IPS-NIHi7 (cell line): ENCODE measurements at regions not wholly inside any gene's neighbourhood (a gene's known extent, or its start where the extent isn't known, plus 50 kb on each side); places are given as distances from the start of the nearest gene placed in this dataset.
"Not testable (repeated sequence)": the region's sequence is repeated elsewhere in the genome, so short reads cannot be mapped to it uniquely, and the experiment has no call there.

Experiments used
- DNase-seq: peaks from one replicate; pipeline ENCODE4 v3.0.0; 2012; ENCODE audit warnings: mixed read lengths; ENCODE audit errors: extremely low spot score

- no peak for DNase-seq
Observed at GRCh38 chr11:87878373-87878825, 296.8 kb downstream of the RAB38 start.

GRCh38 chr11:87871056-87871455, 304.2 kb downstream of the RAB38 start:
- DNase-seq, result peak; percentile 15

- no peak for DNase-seq
Observed at GRCh38 chr11:87870086-87870485, 305.2 kb downstream of the RAB38 start.

- no peak for DNase-seq
Observed at GRCh38 chr11:87866951-87867350, 308.3 kb downstream of the RAB38 start.

GRCh38 chr11:87861030-87861429, 314.2 kb downstream of the RAB38 start:
- no peak for DNase-seq

GRCh38 chr11:87859636-87860035, 315.6 kb downstream of the RAB38 start:
- DNase-seq, result no peak

- no peak for DNase-seq
Observed at GRCh38 chr11:87851827-87852226, 323.4 kb downstream of the RAB38 start.

- DNase-seq, result no peak
Observed at GRCh38 chr11:87851234-87851633, 324.0 kb downstream of the RAB38 start.

GRCh38 chr11:87849216-87849615, 326.0 kb downstream of the RAB38 start:
- DNase-seq, result no peak

GRCh38 chr11:87840786-87841185, 334.5 kb downstream of the RAB38 start:
- DNase-seq, result no peak

GRCh38 chr11:87832211-87832610, 343.0 kb downstream of the RAB38 start:
- DNase-seq, result no peak

GRCh38 chr11:87820011-87820410, 355.2 kb downstream of the RAB38 start:
- no peak for DNase-seq

- no peak for DNase-seq
Observed at GRCh38 chr11:87819151-87819550, 356.1 kb downstream of the RAB38 start.

GRCh38 chr11:87812571-87813365, 362.5 kb downstream of the RAB38 start:
- DNase-seq, result no peak

- no peak for DNase-seq
Observed at GRCh38 chr11:87810486-87810885, 364.8 kb downstream of the RAB38 start.

- no peak for DNase-seq
Observed at GRCh38 chr11:87809256-87809655, 366.0 kb downstream of the RAB38 start.

GRCh38 chr11:87804176-87804575, 371.1 kb downstream of the RAB38 start:
- peak; percentile 32 for DNase-seq

- no peak for DNase-seq
Observed at GRCh38 chr11:87803748-87804147, 371.5 kb downstream of the RAB38 start.

GRCh38 chr11:87784862-87785261, 390.4 kb downstream of the RAB38 start:
- not testable (repeated sequence) for DNase-seq

GRCh38 chr11:87780068-87780413, 395.2 kb downstream of the RAB38 start:
- no peak for DNase-seq

GRCh38 chr11:87779276-87780067, 395.8 kb downstream of the RAB38 start:
- DNase-seq, result no peak

GRCh38 chr11:87778357-87778756, 396.9 kb downstream of the RAB38 start:
- DNase-seq, result no peak

- no peak for DNase-seq
Observed at GRCh38 chr11:87775036-87775435, 400.2 kb downstream of the RAB38 start.
